IMR-90 (cell line): ENCODE measurements at regions not wholly inside any gene's neighbourhood (a gene's known extent, or its start where the extent isn't known, plus 50 kb on each side); places are given as distances from the start of the nearest gene placed in this dataset.

Experiments used
- ELK1 ChIP-seq: fragments of 150-350 bp; IDR thresholded peaks from 2 replicates; pipeline ENCODE4 v1.6.1; 2016; ENCODE audit warnings: low read depth, mild to moderate bottlenecking, low read length, moderate library complexity, borderline replicate concordance
- POLR2A ChIP-seq: IDR thresholded peaks from 2 replicates; pipeline ENCODE4 v1.6.1; 2012; ENCODE audit warnings: mild to moderate bottlenecking, low read depth, low read length
- RAD21 ChIP-seq: IDR thresholded peaks from 2 replicates; pipeline ENCODE4 v1.6.1; 2012; ENCODE audit warnings: low read length, improper control_type of control experiment
- TF ChIP-seq, protein P1 (sequence below): conservative IDR thresholded peaks from 2 replicates; pipeline ENCODE4 v1.5.1; 2012; ENCODE audit warnings: mild to moderate bottlenecking, low read depth, low read length, improper control_type of control experiment

GRCh38 chr4:167613381-167613780, 379.1 kb upstream of the SPOCK3 start:
- TF ChIP-seq, protein P1, sequence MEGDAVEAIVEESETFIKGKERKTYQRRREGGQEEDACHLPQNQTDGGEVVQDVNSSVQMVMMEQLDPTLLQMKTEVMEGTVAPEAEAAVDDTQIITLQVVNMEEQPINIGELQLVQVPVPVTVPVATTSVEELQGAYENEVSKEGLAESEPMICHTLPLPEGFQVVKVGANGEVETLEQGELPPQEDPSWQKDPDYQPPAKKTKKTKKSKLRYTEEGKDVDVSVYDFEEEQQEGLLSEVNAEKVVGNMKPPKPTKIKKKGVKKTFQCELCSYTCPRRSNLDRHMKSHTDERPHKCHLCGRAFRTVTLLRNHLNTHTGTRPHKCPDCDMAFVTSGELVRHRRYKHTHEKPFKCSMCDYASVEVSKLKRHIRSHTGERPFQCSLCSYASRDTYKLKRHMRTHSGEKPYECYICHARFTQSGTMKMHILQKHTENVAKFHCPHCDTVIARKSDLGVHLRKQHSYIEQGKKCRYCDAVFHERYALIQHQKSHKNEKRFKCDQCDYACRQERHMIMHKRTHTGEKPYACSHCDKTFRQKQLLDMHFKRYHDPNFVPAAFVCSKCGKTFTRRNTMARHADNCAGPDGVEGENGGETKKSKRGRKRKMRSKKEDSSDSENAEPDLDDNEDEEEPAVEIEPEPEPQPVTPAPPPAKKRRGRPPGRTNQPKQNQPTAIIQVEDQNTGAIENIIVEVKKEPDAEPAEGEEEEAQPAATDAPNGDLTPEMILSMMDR = no peak
- TF ChIP-seq RAD21 (no peak), ELK1 (no peak), POLR2A (no peak)
